Psoas muscle (tissue), 7 donors: ENCODE measurements at regions not wholly inside any gene's neighbourhood (a gene's known extent, or its start where the extent isn't known, plus 50 kb on each side); places are given as distances from the start of the nearest gene placed in this dataset.

Experiments used
- ATAC-seq, 4 donors: fragments of 200-7000 bp; cut with Tn5 transposase; one replicate each; pipeline ENCODE4 v1.9.1; 2020; ENCODE audit warnings: moderate library complexity in 3 of 4, mild to moderate bottlenecking in 2 of 4
- DNase-seq, 2 donors: peaks; one replicate each; pipeline ENCODE4 v3.0.0-alpha.2; 2020
- H3K27ac ChIP-seq: fragments of 200-600 bp; one replicate; pipeline ENCODE4 v1.8.0; 2022
- H3K27me3 ChIP-seq, 3 donors: fragments of 200-600 bp in 1 of 3; one replicate each; pipeline versions ENCODE4 v1.6.1 to v1.8.0; 2013 to 2022; ENCODE audit warnings: low read length in 2 of 3, mild to moderate bottlenecking in 2 of 3, moderate library complexity in 1 of 3; ENCODE audit not compliant: insufficient read depth in 3 of 3
- H3K36me3 ChIP-seq, 2 donors: fragments of 200-600 bp in 1 of 2; one replicate each; pipeline versions ENCODE4 v1.6.1 to v1.8.0; 2013 to 2022; ENCODE audit warnings: low read depth in 1 of 2, mild to moderate bottlenecking in 1 of 2, moderate library complexity in 1 of 2; ENCODE audit not compliant: insufficient read depth in 1 of 2
- H3K4me1 ChIP-seq: fragments of 200-600 bp; one replicate; pipeline ENCODE4 v1.8.0; 2022
- H3K4me3 ChIP-seq: fragments of 200-600 bp; one replicate; pipeline ENCODE4 v1.8.0; 2022; ENCODE audit warnings: mild to moderate bottlenecking
- H3K9me3 ChIP-seq: fragments of 200-600 bp; one replicate; pipeline ENCODE4 v1.8.0; 2022
- WGBS, 3 donors: extraction: QIAGEN DNeasy Blood & Tissue Kit; methylation state at CpG; one replicate each; pipeline versions ENCODE4 v1.1.6 to v1.1.7; 2013; 5-methylcytosine and 5-hydroxymethylcytosine counted together
- intact Hi-C, 2 donors: fragments of 100-400 bp; cut with DNase I; formaldehyde crosslinking; loops; one replicate each; pipeline versions ENCODE4 v1.11.0 to v1.14.2; 2022
- TF ChIP-seq, protein P1 (sequence below): fragments of 200-600 bp; IDR thresholded peaks from one replicate; pipeline ENCODE4 v1.8.0; 2022; ENCODE audit warnings: antibody characterized with exemption
- donor health status: healthy with polysubstance abuse.
- donor health status: DM: no; HTN: no; CAD: no; lungs with moderate emphysema.
- donor health status: Bipolar disorder and iron deficiency.
- donor health status: healthy.
- donor health status: DM: yes; HTN: yes; CAD: no.
- donor health status: DM: no; HTN: no; CAD: no.
- donor health status: DM: yes; HTN: yes; CAD: no.

DNA sequence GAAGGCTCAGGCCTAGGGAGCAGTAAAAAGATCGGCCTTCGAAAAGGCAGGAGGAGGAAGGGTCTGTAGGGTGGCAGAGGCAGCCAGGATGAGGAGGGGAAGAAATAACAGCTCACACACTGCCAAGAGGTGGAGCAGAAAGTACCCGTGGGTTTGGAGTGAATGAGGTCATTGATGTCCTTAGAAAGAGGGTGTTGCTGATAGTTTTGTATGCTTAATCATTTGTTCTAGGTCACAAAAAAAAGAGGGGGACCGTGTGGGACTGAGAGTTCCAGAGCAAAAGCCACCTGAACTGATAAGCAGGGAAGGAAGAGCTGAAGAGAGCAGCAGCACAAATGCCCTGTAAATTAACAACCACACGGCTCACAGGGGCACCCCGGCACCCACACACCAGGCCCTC lies 140.4 kb downstream of the FAM161A start:
- no peak for DNase-seq
- Histone ChIP-seq H3K27me3 (no peaks in the 10 kb centered on the region), H3K36me3 (no peaks in the 10 kb centered on the region), H3K4me3 (no peak overlapping the region), H3K4me1 (peaks cover 20% of the 10 kb centered on the region), H3K9me3 (no peaks in the 10 kb centered on the region), H3K27ac (peak overlapping the region; percentile 75)
- 62 to 68% (median 67%) methylated on average over 6 of the region's 6 CpGs for WGBS, 3 donors
- ATAC-seq = peak in 3 of 4 donors; percentile 55 to 62 (median 58)
- TF ChIP-seq, protein P1, sequence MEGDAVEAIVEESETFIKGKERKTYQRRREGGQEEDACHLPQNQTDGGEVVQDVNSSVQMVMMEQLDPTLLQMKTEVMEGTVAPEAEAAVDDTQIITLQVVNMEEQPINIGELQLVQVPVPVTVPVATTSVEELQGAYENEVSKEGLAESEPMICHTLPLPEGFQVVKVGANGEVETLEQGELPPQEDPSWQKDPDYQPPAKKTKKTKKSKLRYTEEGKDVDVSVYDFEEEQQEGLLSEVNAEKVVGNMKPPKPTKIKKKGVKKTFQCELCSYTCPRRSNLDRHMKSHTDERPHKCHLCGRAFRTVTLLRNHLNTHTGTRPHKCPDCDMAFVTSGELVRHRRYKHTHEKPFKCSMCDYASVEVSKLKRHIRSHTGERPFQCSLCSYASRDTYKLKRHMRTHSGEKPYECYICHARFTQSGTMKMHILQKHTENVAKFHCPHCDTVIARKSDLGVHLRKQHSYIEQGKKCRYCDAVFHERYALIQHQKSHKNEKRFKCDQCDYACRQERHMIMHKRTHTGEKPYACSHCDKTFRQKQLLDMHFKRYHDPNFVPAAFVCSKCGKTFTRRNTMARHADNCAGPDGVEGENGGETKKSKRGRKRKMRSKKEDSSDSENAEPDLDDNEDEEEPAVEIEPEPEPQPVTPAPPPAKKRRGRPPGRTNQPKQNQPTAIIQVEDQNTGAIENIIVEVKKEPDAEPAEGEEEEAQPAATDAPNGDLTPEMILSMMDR = no peak
- intact Hi-C loops = no loop called here

DNA sequence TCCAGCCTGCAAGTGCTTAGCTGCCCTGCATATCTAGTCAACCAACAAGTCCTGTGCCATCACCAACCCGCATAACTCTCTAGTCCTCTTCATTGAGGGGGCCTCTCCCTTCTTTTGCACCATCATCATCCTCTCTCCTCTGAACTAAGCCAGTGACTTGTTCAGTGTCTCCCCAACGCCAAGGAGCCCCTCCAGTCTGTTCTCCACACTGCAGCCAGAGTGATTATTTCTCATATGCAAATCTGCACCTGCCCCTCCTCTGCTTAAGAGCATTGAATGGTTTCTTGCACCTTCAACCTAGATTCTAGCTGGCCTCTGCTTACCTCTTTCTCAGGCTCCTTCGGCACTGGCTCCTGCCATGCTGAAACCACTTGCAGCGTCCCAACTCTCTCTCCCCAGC lies 141.8 kb downstream of the FAM161A start:
- ATAC-seq (no peak), DNase-seq (no peak)
- no peaks in the 10 kb centered on the region for H3K36me3 ChIP-seq
- no peaks in the 10 kb centered on the region for H3K27me3 ChIP-seq
- 84 to 90% (median 89%) methylated on average over 4 of the region's 4 CpGs for WGBS, 3 donors
- intact Hi-C loops = no loop called here
- H3K4me1 ChIP-seq = peaks cover 24% of the 10 kb centered on the region
- no peaks in the 10 kb centered on the region for H3K9me3 ChIP-seq
- H3K4me3 ChIP-seq = no peak overlapping the region
- TF ChIP-seq, protein P1 = no peak
- no peak overlapping the region for H3K27ac ChIP-seq

DNA sequence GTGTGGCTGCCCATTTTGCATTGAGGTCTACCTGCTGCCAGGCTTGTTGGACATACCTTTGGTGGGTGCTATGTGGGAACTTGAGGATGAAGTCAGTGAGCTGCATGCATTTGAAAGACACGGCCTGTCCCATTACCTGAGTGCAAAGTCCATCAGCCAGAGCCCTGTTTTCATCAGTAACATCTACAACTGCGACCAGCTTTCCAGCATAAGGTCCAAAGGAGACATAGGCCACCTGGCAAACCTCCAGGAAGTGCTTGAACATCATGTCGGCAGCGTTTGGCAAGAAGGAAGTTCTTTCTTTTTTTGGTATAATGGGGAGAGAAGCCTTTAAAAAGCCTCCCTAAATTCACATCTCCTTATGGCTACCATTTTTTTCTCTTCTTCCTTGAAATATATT lies 143.1 kb downstream of the FAM161A start:
- H3K36me3 ChIP-seq = no peaks in the 10 kb centered on the region
- H3K27ac ChIP-seq = no peak overlapping the region
- DNase-seq (no peak), ATAC-seq (no peak)
- no peaks in the 10 kb centered on the region for H3K27me3 ChIP-seq
- no peak overlapping the region for H3K4me3 ChIP-seq
- H3K9me3 ChIP-seq = no peaks in the 10 kb centered on the region
- 39 to 55% (median 51%) methylated on average over 4 of the region's 4 CpGs for WGBS, 3 donors
- intact Hi-C loops = no loop called here
- H3K4me1 ChIP-seq = peaks cover 36% of the 10 kb centered on the region
- TF ChIP-seq, protein P1 = no peak

DNA sequence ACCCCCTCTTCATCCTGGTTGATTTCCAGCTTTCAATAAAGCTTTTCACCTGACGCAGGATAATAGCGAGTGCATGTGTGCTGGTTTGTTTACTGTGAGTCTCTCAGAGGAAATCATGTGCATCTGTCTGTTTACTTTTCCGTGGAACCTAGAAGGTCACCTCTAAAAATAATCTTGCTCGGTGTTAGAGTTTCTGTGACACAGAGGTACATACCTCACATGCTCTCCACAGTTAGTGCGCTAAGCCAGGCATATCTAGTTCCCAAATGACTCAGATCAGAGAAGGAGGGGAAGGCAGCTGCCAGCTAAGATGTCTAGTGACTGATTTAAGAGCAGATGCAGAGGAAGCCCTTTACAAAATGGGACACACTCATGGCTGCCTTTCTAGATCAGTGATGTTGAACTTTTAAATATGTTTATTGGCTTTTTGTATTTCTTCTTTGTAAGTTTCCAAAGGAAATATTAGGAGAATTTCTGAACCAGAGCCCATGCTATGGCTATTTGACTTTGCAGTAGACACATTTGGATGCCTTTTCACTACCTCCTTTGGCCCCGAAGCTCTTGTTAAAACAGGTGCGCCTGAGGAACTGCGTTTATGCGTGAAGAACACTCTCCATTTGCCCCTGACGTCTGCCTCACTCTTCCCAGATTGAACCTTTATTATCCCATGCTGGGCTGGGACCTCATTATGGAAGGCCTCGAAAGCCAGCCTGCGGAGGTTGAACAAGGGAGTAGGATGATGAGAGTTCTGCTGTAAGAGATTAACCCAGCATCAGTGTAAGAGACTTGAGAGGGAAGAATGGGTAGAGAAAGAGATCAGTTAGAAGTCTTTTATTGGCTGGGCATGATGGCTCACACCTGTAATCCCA lies 145.6 kb downstream of the FAM161A start:
- DNase-seq (no peak), ATAC-seq (peak; percentile 88 to 90 (median 90))
- no peaks in the 10 kb centered on the region for H3K36me3 ChIP-seq
- no peaks in the 10 kb centered on the region for H3K9me3 ChIP-seq
- WGBS, 3 donors = 34 to 43% (median 35%) methylated on average over 12 of the region's 12 CpGs
- peaks cover 25% of the 10 kb centered on the region for H3K4me1 ChIP-seq
- H3K27me3 ChIP-seq = no peaks in the 10 kb centered on the region
- peak overlapping the region; percentile 95 for H3K27ac ChIP-seq
- no peak overlapping the region for H3K4me3 ChIP-seq
- TF ChIP-seq, protein P1 = no peak
- intact Hi-C loops = loop anchor here (1.0 to 10.0 kb wide), 4 partner anchors 46 to 170 kb away; partner anchors contain the start of gene XPO1 (in 1 of the 2)
